GM18873 (cell line): ENCODE measurements at regions not wholly inside any gene's neighbourhood (a gene's known extent, or its start where the extent isn't known, plus 50 kb on each side); places are given as distances from the start of the nearest gene placed in this dataset.

Source experiments
- ATAC-seq: cut with Tn5 transposase; IDR thresholded peaks from one replicate; pipeline ENCODE4 v1.9.1; 2021; ENCODE audit warnings: mild to moderate bottlenecking, moderate library complexity, moderate number of reproducible peaks; ENCODE audit not compliant: unreplicated experiment, low FRiP score

GRCh38 chr2:155442755-155443372 is 744.4 kb downstream of the KCNJ3 start:
- ATAC-seq, result no peak

DNA sequence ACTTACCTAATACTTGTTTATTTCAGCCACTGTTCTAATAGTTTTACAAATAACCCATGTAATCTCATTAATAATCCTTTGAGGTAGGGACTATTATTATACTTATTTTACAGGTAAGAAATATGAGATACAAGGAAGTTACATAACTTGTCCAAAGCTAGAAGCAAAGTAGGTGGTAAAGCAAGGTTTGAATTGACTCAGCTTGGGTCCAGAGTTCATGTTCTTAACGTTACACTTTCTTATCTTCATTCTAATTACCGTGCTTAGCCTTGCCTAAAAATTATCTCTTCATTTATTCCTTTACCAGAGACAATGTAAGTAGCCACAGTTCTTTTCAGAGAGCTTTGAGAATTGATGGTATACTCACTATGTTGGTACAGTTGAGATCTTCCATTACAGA is 743.6 kb downstream of the KCNJ3 start:
- no peak for ATAC-seq

GRCh38 chr2:155431004-155431507 is 732.6 kb downstream of the KCNJ3 start:
- no peak for ATAC-seq

GRCh38 chr2:155427470-155427869 is 729.0 kb downstream of the KCNJ3 start:
- ATAC-seq, result no peak

DNA sequence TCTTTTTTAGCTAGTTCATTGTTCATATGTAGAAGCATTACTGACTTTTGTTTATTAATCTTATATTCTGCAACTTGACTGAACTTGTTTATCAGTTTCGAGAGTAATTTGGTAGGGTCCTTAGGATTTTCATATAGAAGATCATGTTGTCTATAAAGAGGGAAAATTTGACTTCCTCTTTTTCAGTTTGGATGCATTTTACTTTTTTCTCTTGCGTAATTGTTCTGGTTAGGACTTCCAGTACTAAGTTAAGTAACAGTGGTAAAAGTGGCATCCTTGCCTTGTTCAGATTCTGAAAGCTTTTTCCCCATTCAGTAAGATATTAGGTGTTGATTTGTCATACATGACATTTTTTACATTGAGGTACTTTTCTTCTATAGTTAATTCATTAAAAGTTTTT is 726.0 kb downstream of the KCNJ3 start:
- ATAC-seq, result no peak

- no peak for ATAC-seq
These were observed 720.3 kb downstream of the KCNJ3 start for GRCh38 chr2:155418753-155419152.

DNA sequence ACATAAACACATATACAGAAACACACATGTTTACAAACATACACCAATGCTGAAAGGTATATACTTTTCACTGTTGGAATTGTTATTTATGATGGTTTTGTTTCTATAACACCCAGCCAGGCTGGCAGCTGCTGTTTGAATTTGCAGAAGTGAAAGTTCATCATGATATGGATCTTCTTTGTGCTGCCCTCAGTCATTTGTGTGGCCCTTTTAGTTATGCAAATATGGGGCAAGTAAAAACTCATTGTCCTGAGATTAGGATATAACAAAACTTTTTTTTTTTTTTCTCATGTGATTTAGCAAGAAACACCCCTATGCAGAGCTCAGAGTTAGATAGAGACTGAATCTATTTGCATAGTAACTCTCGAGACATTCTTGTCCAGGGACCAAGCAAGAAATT is 714.1 kb downstream of the KCNJ3 start:
- ATAC-seq, result peak; percentile 75

DNA sequence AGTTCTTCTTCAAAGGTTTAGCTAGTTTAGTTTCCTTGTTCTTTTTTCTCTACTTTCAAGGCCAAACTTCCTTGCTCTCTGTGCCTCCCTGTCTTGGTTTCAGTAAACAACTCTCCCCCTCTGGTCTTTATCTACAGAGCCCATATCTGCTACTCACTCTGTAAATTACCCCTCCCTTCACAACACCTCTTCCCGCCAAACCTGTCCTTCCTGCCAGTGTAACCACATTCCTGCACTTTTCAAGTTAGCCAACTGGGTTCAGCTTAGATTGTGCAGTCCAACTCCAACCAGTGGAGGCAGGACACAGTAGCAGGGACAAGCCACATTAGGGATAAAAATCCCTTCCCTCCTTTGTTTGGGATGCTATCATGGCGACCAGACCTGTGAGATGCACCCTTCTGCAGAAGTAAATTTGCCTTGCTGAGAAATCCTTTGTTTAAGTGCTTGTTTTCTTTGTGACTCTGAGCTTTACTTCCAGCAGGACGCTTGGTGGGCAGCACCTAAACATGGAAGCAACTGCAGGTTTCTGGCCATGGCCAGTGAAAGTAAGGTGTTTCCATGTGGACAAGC is 706.0 kb downstream of the KCNJ3 start:
- ATAC-seq, result no peak

DNA sequence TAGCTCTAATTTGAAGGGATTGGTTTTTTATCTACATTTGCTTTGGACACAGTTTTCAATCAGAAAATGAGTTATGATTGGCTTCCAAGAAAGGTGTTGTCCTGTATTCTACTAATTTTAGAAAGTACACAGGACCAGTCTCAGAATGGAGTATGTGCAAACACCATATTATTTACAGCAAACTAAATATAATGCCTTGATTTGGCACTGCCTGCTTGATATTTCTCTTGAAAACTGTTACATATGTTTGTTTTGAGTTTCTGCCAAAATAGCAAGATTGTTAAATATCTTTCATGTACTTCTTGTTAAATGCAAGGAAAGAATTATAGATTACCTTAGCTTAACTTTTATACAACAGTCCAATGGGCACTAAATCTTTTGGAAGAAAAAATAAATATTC is 694.9 kb downstream of the KCNJ3 start:
- ATAC-seq, result no peak

- ATAC-seq, result no peak
These were observed 693.2 kb downstream of the KCNJ3 start for GRCh38 chr2:155391613-155392130.

DNA sequence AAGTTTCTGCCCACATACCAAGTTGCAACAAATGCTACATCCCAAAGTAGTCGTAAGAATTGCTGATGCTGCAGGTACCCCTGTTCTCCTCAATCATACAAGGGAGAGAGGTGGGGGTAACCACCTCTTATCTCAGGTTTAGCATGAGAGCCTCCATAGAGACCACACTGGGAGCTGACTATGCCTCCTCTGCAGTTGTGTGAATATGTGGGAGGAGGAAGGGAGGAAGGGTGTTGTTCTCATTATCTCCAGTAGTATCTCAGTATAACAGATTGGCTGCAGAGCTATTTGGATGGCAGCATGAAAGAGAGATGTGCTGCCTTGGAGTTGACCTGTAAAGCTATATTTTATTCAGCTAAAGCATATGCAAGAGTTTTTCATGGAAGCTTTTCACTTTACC is 690.7 kb downstream of the KCNJ3 start:
- no peak for ATAC-seq

DNA sequence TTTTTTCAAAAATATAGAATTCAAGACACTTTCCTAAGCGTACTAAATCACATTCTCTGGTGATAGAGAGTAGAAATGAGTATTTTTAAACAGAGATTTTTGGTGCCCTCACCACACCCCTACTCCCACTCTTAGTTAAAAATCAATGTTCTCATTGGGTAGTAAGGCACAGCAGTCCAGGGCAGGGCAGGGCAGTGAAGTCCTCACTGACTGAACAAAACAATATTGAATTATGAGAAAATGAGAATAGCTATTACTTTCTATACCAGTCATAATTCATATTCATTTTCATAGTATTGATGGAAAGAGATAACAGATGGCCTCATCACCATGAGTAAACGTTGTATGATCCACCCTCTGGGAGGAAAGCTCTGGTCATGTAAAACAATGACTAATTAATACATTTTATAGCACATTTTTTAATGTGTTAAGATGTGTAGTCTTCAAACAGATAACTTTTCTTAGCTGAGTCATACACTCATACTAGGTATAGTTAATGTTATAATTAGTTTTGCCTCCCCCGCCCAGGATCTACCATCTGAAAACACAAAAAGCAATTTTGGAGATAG is 686.1 kb downstream of the KCNJ3 start:
- ATAC-seq, result no peak

GRCh38 chr2:155382776-155383175 is 684.3 kb downstream of the KCNJ3 start:
- ATAC-seq, result no peak

DNA sequence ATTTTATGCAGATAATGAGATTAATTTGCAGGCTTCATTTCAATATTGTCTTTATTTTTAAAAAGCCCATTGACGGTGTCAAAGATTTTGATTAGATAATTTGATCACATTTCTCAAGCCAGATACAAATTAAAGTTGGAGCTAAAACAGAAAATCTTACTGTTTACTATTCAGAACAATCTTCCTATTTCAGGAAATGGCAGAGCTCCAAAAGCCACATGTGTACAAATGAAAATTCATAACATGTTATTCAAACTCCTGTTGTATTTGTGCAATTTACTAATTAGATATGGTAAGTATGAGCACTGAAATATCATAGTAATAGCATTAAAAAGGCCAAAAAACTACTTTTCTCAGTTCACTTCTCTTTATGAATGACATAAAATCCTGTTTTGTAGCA is 682.9 kb downstream of the KCNJ3 start:
- no peak for ATAC-seq

GRCh38 chr2:155379494-155379893 is 681.0 kb downstream of the KCNJ3 start:
- ATAC-seq, result no peak

DNA sequence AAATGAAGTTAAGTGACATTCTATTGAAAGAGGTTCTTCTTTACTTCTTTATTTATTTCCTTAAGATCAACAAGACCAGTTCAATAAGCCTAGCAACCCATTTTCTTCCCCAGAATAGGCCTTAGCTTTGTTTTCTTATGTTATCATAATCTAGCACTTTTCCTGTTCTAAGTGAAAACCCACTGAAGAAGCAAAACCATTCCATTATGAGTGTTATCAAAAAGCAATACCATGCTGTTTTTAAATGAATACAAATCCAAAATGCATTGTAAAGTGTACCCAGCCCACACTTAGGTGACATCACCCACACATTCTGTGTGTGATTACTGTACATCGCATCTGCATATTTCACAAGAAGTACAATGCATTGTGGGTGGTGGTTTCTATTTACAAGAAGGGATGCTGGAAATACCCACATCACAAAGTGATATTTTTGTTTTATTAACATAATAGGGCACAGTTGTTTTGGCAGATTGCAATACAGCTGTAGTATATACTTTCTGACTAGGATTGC is 679.5 kb downstream of the KCNJ3 start:
- no peak for ATAC-seq

GRCh38 chr2:155377266-155377680 is 678.8 kb downstream of the KCNJ3 start:
- ATAC-seq, result no peak

- ATAC-seq, result no peak
These were observed 674.5 kb downstream of the KCNJ3 start for GRCh38 chr2:155372969-155373368.

GRCh38 chr2:155368934-155369333 is 670.4 kb downstream of the KCNJ3 start:
- ATAC-seq, result no peak

GRCh38 chr2:155364766-155365165 is 666.3 kb downstream of the KCNJ3 start:
- no peak for ATAC-seq

DNA sequence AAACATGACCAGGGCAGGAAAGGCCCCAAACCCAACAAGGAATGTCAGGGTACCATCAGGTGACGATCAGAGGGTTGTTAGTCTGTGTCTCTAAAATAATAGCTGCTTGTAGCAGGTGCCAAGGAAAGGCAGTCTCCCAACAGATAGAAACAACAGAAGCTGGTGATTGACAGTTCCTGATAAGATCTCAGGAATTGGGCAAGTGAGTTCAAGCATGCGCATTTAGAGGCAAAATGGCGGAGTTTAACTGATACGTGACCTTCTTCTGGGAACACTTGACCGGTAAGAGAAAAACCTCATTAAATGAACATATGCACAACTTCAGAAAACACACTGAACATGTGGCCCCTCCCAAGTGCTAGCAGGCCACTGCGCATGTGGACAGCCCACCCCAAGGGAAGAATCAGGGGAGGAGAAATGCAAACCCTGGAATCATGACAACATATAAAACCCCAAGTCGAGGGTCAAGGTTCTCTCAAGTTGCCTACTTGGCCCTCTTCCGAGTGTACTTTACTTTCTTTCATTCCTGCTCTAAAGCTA is 664.9 kb downstream of the KCNJ3 start:
- ATAC-seq, result no peak
